HG02798 (cell line): ENCODE measurements at regions not wholly inside any gene's neighbourhood (a gene's known extent, or its start where the extent isn't known, plus 50 kb on each side); places are given as distances from the start of the nearest gene placed in this dataset.
"Not testable (repeated sequence)": the region's sequence is repeated elsewhere in the genome, so short reads cannot be mapped to it uniquely, and the experiment has no call there.

Experiments used
- ATAC-seq: cut with Tn5 transposase; IDR thresholded peaks from one replicate; pipeline ENCODE4 v1.9.1; 2021; ENCODE audit warnings: mild to moderate bottlenecking; ENCODE audit not compliant: unreplicated experiment, poor library complexity

GRCh38 chr11:91295591-91295990 is 929.0 kb upstream of the FAT3 start:
- peak; percentile 69 for ATAC-seq

GRCh38 chr11:91293119-91293518 is 931.5 kb upstream of the FAT3 start:
- no peak for ATAC-seq

- ATAC-seq, result no peak
Measured at GRCh38 chr11:91272089-91272488, 952.5 kb upstream of the FAT3 start.

- not testable (repeated sequence) for ATAC-seq
Measured at GRCh38 chr11:91268512-91269295, 955.9 kb upstream of the FAT3 start.

GRCh38 chr11:91265946-91266345 is 958.7 kb upstream of the FAT3 start:
- no peak for ATAC-seq

- ATAC-seq, result no peak
Measured at GRCh38 chr11:91264481-91264880, 960.1 kb upstream of the FAT3 start.

- ATAC-seq, result no peak
Measured at GRCh38 chr11:91263496-91264365, 960.9 kb upstream of the FAT3 start.

GRCh38 chr11:91261513-91261912 is 963.1 kb upstream of the FAT3 start:
- ATAC-seq, result no peak

GRCh38 chr11:91258876-91259275 is 965.7 kb upstream of the FAT3 start:
- no peak for ATAC-seq

- no peak for ATAC-seq
Measured at GRCh38 chr11:91257667-91258066, 967.0 kb upstream of the FAT3 start.

GRCh38 chr11:91248199-91248807 is 976.3 kb upstream of the FAT3 start:
- peak; percentile 62 for ATAC-seq

- no peak for ATAC-seq
Measured at GRCh38 chr11:91247009-91247735, 977.4 kb upstream of the FAT3 start.

GRCh38 chr11:91244912-91245311 is 979.7 kb upstream of the FAT3 start:
- ATAC-seq, result no peak

GRCh38 chr11:91243630-91244029 is 981.0 kb upstream of the FAT3 start:
- ATAC-seq, result no peak

- no peak for ATAC-seq
Measured at GRCh38 chr11:91243051-91243450, 981.6 kb upstream of the FAT3 start.

- no peak for ATAC-seq
Measured at GRCh38 chr11:91241226-91241625, 983.4 kb upstream of the FAT3 start.

- no peak for ATAC-seq
Measured at GRCh38 chr11:91239359-91239758, 985.3 kb upstream of the FAT3 start.

- ATAC-seq, result no peak
Measured at GRCh38 chr11:91231226-91231625, 993.4 kb upstream of the FAT3 start.

- ATAC-seq, result no peak
Measured at GRCh38 chr11:91230647-91231046, 994.0 kb upstream of the FAT3 start.

- ATAC-seq, result no peak
Measured at GRCh38 chr11:91222830-91223229, 1000.0 kb upstream of the CHORDC1 start.
